ENCODE measurements at regions not wholly inside any gene's neighbourhood (a gene's known extent, or its start where the extent isn't known, plus 50 kb on each side); places are given as distances from the start of the nearest gene placed in this dataset.

DNA sequence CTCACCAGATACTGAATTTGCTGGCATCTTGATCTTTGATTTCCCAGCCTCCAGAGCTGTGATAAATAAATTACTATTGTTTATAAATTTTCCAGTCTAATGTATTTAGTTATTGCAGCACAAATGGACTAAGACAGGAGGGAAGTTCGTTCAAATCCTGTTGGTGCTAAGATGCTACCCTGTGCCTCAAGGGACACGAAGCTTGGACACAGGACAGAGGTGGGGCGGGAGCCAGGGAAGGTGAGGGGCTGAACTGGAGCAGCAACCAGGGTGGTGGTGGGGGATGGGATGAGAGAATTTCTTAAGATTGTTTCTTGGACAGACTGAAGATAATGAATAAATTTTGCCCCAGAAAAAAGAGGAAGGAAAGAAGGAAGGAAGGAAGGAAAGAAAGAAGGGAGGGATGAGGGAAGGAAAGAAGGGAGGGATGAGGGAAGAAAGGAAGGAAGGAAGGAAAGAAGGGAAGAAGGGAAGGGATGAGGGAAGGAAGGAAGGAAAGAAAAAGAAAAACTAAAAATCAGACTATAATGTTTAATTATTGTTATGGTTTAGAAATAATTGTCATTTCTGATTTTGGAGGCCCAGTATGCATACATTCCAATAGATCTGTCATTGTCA, 127.2 kb downstream of the CDC5L start:
- H3K27ac ChIP-seq (ENCODE audit: low read depth in 2 of 2, low read length in 1 of 2) = no peak overlapping the region
- no peaks in the 10 kb centered on the region for H3K27me3 ChIP-seq (ENCODE audit: control insufficient read depth in 1 of 2, insufficient read depth in 2 of 2, low read length in 2 of 2)
- 88% methylated on average over 3 of the region's 3 CpGs for WGBS, 2 donors
- H3K9me3 ChIP-seq (ENCODE audit: control insufficient read depth in 2 of 2, insufficient read depth in 1 of 2, low read depth in 1 of 2, low read length in 1 of 2) = no peaks in the 10 kb centered on the region
- H3K4me3 ChIP-seq (ENCODE audit: low read depth in 1 of 2, low read length in 2 of 2) = no peak overlapping the region
- H3K36me3 ChIP-seq (ENCODE audit: control insufficient read depth in 2 of 2, insufficient read depth in 2 of 2, low read length in 1 of 2) = no peaks in the 10 kb centered on the region
- peaks cover 3 to 4% of the 10 kb centered on the region in 2 donors for H3K4me1 ChIP-seq (ENCODE audit: control insufficient read depth in 2 of 2, insufficient read depth in 2 of 2, low read length in 1 of 2)

DNA sequence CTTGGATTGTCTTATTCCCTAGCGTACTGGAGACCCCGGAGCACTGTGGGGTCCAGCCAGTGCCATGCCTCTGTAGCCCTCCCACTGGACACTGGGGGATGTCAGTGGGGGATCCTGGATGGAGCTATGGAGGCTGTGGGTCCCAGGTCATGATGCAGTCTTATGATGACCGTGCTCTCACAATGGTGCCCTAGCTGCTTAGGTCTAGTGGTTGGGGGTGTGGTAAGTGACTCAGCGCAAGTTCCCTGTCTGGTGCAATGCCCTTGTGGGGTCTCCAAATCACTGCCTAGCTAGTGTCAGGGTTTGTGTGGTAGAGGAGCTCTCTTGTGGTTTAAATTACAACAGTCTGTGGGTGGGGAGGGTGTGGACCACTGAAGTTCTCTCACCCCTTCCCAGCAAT, 135.4 kb downstream of the CDC5L start:
- WGBS, 2 donors = 91 to 93% methylated on average over 4 of the region's 4 CpGs
- Histone ChIP-seq H3K4me1 (ENCODE audit: control insufficient read depth in 2 of 2, insufficient read depth in 2 of 2, low read length in 1 of 2) (no peaks in the 10 kb centered on the region), H3K36me3 (ENCODE audit: control insufficient read depth in 2 of 2, insufficient read depth in 2 of 2, low read length in 1 of 2) (no peaks in the 10 kb centered on the region), H3K27ac (ENCODE audit: low read depth in 2 of 2, low read length in 1 of 2) (no peak overlapping the region), H3K27me3 (ENCODE audit: control insufficient read depth in 1 of 2, insufficient read depth in 2 of 2, low read length in 2 of 2) (no peaks in the 10 kb centered on the region), H3K9me3 (ENCODE audit: control insufficient read depth in 2 of 2, insufficient read depth in 1 of 2, low read depth in 1 of 2, low read length in 1 of 2) (peaks cover 0 to 10% of the 10 kb centered on the region in 2 donors), H3K4me3 (ENCODE audit: low read depth in 1 of 2, low read length in 2 of 2) (no peak overlapping the region)

DNA sequence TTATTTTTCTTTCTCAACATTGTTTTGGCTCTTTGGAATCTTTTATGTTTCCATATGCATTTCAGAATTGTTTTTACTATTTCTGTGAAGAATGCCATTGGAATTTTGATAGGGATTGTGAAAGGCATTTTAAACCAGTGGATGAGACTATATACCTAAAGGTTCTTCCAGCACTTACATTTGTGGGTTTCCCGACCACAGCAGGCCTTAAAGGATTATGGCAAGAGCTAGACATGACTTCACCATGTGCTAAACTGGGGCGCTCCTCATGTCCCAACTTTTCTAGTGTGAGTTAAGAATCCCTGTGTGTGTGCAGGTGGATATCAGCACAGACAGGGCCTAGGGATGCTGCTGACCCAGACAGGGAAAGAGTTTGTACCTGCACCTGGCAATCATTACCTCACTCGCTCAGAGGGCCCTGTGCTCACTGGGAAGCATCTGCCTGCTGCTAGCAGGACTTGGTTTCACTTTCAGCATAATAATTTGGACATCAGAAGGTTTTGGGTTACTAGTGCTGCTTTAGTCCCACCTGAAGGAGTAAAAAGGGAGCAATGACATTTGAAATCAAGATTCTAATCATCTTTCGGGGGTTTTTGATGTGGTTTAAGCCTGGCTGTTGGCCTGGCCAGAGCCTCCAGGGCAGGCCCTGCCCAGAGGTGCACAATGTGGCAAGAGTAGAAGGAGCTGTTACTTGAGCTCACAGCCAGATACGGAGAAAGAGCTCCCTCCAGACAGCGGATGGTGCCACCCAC, 137.1 kb downstream of the CDC5L start:
- Histone ChIP-seq H3K36me3 (ENCODE audit: control insufficient read depth in 2 of 2, insufficient read depth in 2 of 2, low read length in 1 of 2) (no peaks in the 10 kb centered on the region), H3K4me3 (ENCODE audit: low read depth in 1 of 2, low read length in 2 of 2) (no peak overlapping the region), H3K9me3 (ENCODE audit: control insufficient read depth in 2 of 2, insufficient read depth in 1 of 2, low read depth in 1 of 2, low read length in 1 of 2) (peaks cover 0 to 10% of the 10 kb centered on the region in 2 donors), H3K27me3 (ENCODE audit: control insufficient read depth in 1 of 2, insufficient read depth in 2 of 2, low read length in 2 of 2) (no peaks in the 10 kb centered on the region), H3K4me1 (ENCODE audit: control insufficient read depth in 2 of 2, insufficient read depth in 2 of 2, low read length in 1 of 2) (no peaks in the 10 kb centered on the region), H3K27ac (ENCODE audit: low read depth in 2 of 2, low read length in 1 of 2) (no peak overlapping the region)
- WGBS, 2 donors = 75 to 76% methylated on average over 6 of the region's 6 CpGs

DNA sequence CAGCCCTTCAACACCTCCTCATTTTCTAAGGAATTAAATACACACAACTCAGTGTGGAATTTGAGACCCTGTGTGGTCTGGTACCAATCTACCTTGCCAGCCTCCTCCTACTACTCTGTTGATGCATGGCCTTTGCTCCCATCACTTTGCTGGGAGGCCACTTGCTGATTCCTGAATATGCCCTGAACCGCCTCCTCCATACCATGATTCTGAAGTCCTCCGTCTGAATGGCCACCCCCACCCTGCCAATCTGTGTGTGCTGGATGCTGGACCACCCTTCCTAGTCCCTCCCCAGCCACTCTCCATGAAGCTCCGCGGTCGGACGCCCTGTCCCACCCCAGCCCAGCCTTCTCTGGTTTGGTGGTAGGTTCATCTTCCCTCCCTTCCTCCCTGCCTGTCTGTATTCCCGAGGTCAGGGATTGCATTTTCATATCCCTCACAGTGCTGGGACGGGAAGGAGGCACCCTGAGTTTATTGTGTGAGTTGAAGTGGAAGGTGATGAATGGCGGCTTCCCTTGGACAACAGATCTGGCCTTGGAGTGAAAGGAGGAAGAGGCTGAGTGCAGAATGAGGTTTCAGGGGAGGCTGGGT, 138.3 kb downstream of the CDC5L start:
- no peaks in the 10 kb centered on the region for H3K4me1 ChIP-seq (ENCODE audit: control insufficient read depth in 2 of 2, insufficient read depth in 2 of 2, low read length in 1 of 2)
- 86 to 91% methylated on average over 9 of the region's 9 CpGs for WGBS, 2 donors

DNA sequence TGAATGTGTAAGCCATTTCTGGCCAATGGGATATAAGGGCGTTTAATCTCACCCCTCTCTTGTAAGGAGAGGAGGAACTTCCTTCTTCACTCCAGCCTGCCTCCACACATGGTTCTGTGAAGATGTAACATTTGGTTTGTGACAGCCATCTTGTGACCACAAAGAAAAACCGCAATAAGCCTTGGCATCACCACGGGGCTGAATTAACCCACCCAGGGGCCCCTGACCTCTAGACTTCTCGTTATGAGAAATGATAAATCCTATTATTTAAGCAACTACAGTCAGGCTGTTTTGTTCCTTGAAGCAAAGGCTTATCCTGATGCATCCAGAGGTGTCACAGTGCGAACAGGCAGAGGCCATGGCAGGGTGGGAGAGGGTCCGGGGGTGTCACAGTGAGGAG, 139.7 kb downstream of the CDC5L start:
- Histone ChIP-seq H3K4me1 (ENCODE audit: control insufficient read depth in 2 of 2, insufficient read depth in 2 of 2, low read length in 1 of 2) (no peaks in the 10 kb centered on the region), H3K36me3 (ENCODE audit: control insufficient read depth in 2 of 2, insufficient read depth in 2 of 2, low read length in 1 of 2) (no peaks in the 10 kb centered on the region), H3K27me3 (ENCODE audit: control insufficient read depth in 1 of 2, insufficient read depth in 2 of 2, low read length in 2 of 2) (no peaks in the 10 kb centered on the region), H3K9me3 (ENCODE audit: control insufficient read depth in 2 of 2, insufficient read depth in 1 of 2, low read depth in 1 of 2, low read length in 1 of 2) (peaks cover 0 to 8% of the 10 kb centered on the region in 2 donors), H3K4me3 (ENCODE audit: low read depth in 1 of 2, low read length in 2 of 2) (no peak overlapping the region), H3K27ac (ENCODE audit: low read depth in 2 of 2, low read length in 1 of 2) (no peak overlapping the region)
- 66 to 70% methylated on average over 6 of the region's 6 CpGs for WGBS, 2 donors

More for the DNA sequence above, 138.3 kb downstream of the CDC5L start:
- Histone ChIP-seq H3K27me3 (ENCODE audit: control insufficient read depth in 1 of 2, insufficient read depth in 2 of 2, low read length in 2 of 2) (no peaks in the 10 kb centered on the region), H3K9me3 (ENCODE audit: control insufficient read depth in 2 of 2, insufficient read depth in 1 of 2, low read depth in 1 of 2, low read length in 1 of 2) (peaks cover 0 to 10% of the 10 kb centered on the region in 2 donors), H3K27ac (ENCODE audit: low read depth in 2 of 2, low read length in 1 of 2) (no peak overlapping the region), H3K36me3 (ENCODE audit: control insufficient read depth in 2 of 2, insufficient read depth in 2 of 2, low read length in 1 of 2) (no peaks in the 10 kb centered on the region), H3K4me3 (ENCODE audit: low read depth in 1 of 2, low read length in 2 of 2) (no peak overlapping the region)

DNA sequence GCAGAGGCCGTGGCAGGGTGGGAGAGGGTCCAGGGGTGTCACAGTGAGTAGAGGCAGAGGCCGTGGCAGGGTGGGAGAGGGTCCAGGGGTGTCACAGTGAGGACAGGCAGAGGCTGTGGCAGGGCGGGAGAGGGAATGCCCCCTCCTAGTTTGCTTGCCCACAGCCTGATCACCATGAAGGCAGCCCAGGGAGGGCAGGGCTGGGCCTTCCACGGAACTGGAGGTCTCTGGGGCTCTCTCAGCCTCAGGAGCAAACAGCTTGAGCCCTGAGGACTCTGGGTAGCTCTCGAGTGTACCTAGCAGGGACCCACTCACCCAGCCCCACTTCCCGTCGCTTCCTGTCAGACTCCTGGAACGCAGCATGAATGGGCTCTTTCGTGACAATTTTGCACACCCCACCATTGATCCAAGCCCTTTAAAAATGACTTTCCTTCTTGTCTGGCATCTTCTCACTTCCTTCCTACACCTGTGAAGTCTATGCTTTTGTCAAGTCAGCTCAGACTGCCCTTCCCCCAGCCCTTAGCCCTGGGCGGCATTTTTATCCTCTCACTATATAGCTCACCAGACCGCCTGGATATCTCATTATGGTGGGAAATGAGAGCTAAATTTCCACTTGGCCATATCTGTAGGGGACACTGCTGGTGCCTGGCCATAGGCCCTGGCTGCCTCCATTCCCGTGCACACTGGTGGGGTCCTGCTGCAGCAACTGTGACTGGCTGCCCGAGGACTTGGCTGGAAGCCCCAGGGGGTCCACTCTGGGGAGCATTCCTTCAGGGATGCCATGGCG, 140.3 kb downstream of the CDC5L start:
- Histone ChIP-seq H3K27ac (ENCODE audit: low read depth in 2 of 2, low read length in 1 of 2) (no peak overlapping the region), H3K4me3 (ENCODE audit: low read depth in 1 of 2, low read length in 2 of 2) (no peak overlapping the region), H3K27me3 (ENCODE audit: control insufficient read depth in 1 of 2, insufficient read depth in 2 of 2, low read length in 2 of 2) (no peaks in the 10 kb centered on the region), H3K36me3 (ENCODE audit: control insufficient read depth in 2 of 2, insufficient read depth in 2 of 2, low read length in 1 of 2) (no peaks in the 10 kb centered on the region), H3K9me3 (ENCODE audit: control insufficient read depth in 2 of 2, insufficient read depth in 1 of 2, low read depth in 1 of 2, low read length in 1 of 2) (peaks cover 0 to 3% of the 10 kb centered on the region in 2 donors), H3K4me1 (ENCODE audit: control insufficient read depth in 2 of 2, insufficient read depth in 2 of 2, low read length in 1 of 2) (no peaks in the 10 kb centered on the region)
- WGBS, 2 donors = 86 to 93% methylated on average over 13 to 14 of the region's 14 CpGs

DNA sequence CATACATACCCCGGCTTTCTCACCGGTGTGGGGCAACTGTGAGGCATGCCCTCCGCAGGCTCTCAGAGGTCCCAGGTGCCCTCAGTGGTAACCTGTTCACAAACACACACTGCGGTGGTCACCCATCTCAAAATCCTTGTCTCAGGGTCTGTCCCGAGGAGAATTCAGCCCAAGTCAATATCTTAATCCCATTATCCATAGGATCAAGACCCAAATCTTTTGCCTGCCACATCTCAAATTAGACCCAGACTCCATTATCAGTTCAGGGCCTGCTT, 140.8 kb downstream of the CDC5L start:
- H3K4me1 ChIP-seq (ENCODE audit: control insufficient read depth in 2 of 2, insufficient read depth in 2 of 2, low read length in 1 of 2) = no peaks in the 10 kb centered on the region
- no peaks in the 10 kb centered on the region for H3K36me3 ChIP-seq (ENCODE audit: control insufficient read depth in 2 of 2, insufficient read depth in 2 of 2, low read length in 1 of 2)
- peaks cover 0 to 3% of the 10 kb centered on the region in 2 donors for H3K9me3 ChIP-seq (ENCODE audit: control insufficient read depth in 2 of 2, insufficient read depth in 1 of 2, low read depth in 1 of 2, low read length in 1 of 2)
- no peaks in the 10 kb centered on the region for H3K27me3 ChIP-seq (ENCODE audit: control insufficient read depth in 1 of 2, insufficient read depth in 2 of 2, low read length in 2 of 2)
- 84 to 85% methylated on average over 5 of the region's 5 CpGs for WGBS, 2 donors
- H3K4me3 ChIP-seq (ENCODE audit: low read depth in 1 of 2, low read length in 2 of 2) = no peak overlapping the region
- no peak overlapping the region for H3K27ac ChIP-seq (ENCODE audit: low read depth in 2 of 2, low read length in 1 of 2)

DNA sequence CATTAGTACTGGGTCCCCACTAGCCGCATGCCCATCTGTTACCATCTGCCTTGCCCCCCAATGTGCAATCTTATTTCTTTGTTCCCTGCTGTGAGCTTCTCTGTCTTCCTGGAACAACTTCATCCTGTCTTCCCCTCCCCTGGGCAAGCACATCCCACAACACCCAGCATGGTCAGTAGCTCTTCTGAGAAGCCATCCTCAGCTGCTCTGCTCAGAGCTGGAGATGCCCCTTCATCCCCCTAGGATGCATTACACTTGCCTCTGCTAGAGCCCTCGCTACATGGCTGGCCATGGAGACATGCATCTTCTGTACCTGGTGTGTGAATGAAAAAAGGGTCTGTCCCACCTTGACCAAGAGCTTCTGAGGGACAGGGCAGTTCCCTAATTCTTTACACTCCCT, 141.2 kb downstream of the CDC5L start:
- no peaks in the 10 kb centered on the region for H3K4me1 ChIP-seq (ENCODE audit: control insufficient read depth in 2 of 2, insufficient read depth in 2 of 2, low read length in 1 of 2)
- H3K36me3 ChIP-seq (ENCODE audit: control insufficient read depth in 2 of 2, insufficient read depth in 2 of 2, low read length in 1 of 2) = no peaks in the 10 kb centered on the region
- peaks cover 0 to 3% of the 10 kb centered on the region in 2 donors for H3K9me3 ChIP-seq (ENCODE audit: control insufficient read depth in 2 of 2, insufficient read depth in 1 of 2, low read depth in 1 of 2, low read length in 1 of 2)
- no peak overlapping the region for H3K27ac ChIP-seq (ENCODE audit: low read depth in 2 of 2, low read length in 1 of 2)
- WGBS, 2 donors = 63 to 92% methylated on average over 2 of the region's 2 CpGs
- H3K27me3 ChIP-seq (ENCODE audit: control insufficient read depth in 1 of 2, insufficient read depth in 2 of 2, low read length in 2 of 2) = no peaks in the 10 kb centered on the region
- no peak overlapping the region for H3K4me3 ChIP-seq (ENCODE audit: low read depth in 1 of 2, low read length in 2 of 2)

DNA sequence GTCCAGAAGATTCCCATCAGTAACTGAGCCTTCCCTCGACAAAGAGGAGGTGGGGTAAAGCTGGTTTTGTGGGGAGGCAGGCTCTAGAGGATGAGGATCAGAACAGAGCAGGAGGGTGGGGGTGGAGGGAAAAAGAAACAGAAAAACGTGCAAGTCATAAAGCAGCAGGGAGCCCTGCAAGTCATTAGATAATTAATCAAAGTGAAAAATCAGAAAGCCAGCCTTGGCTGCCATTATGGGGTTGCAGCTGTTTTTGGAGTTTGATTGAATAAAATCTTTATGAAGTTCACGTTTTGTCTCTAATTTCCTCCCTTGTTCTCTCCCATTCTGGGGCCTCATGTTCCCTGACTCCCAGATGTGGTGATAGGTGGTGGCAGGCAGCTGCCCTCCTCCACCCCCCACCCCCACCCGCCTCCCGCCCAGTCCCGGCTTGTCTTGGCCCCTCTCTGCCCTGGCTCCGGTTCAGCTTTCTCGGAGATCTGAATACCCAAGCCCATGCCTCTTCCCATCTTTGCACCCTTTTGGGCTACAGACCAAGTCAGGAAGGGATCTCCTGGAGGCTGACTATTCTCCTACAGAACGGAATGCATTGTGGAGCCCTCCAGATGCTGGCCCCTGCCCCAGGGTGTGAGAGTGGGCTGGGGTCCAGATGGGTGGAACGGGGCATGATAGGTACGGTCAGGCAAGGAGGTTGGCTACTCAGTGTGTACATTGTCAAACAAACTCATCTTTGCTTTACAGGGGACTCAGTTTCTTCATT, 141.8 kb downstream of the CDC5L start:
- Histone ChIP-seq H3K4me3 (ENCODE audit: low read depth in 1 of 2, low read length in 2 of 2) (no peak overlapping the region), H3K9me3 (ENCODE audit: control insufficient read depth in 2 of 2, insufficient read depth in 1 of 2, low read depth in 1 of 2, low read length in 1 of 2) (peaks cover 0 to 3% of the 10 kb centered on the region in 2 donors), H3K36me3 (ENCODE audit: control insufficient read depth in 2 of 2, insufficient read depth in 2 of 2, low read length in 1 of 2) (no peaks in the 10 kb centered on the region), H3K27ac (ENCODE audit: low read depth in 2 of 2, low read length in 1 of 2) (no peak overlapping the region), H3K4me1 (ENCODE audit: control insufficient read depth in 2 of 2, insufficient read depth in 2 of 2, low read length in 1 of 2) (no peaks in the 10 kb centered on the region), H3K27me3 (ENCODE audit: control insufficient read depth in 1 of 2, insufficient read depth in 2 of 2, low read length in 2 of 2) (no peaks in the 10 kb centered on the region)
- WGBS, 2 donors = 41 to 52% methylated on average over 11 of the region's 11 CpGs

Measured in esophagus (tissue), 2 donors.